IMR-90 (cell line): ENCODE measurements at regions not wholly inside any gene's neighbourhood (a gene's known extent, or its start where the extent isn't known, plus 50 kb on each side); places are given as distances from the start of the nearest gene placed in this dataset.

Experiments used
- ATAC-seq: fragments of 200-7000 bp; cut with Tn5 transposase; 2 replicates; pipeline ENCODE4 v1.9.1; 2020; ENCODE audit warnings: low read depth, mild to moderate bottlenecking, moderate library complexity
- BruUV-seq: library from RNA; stranded (reverse); fragments of 400-500 nt; replicated peaks from 2 replicates; lab custom pipeline; 2021; lab: Mats Ljungman, UMichigan
- CTCF ChIA-PET: fragments of 300-600 bp; formaldehyde crosslinking; extraction: SDS; loops from one replicate; lab custom pipeline; 2021; ENCODE audit warnings: antibody characterized with exemption; lab: Yijun Ruan, JAX
- POLR2A ChIA-PET: fragments of 300-600 bp; sonication (Branson Sonifier 250); formaldehyde crosslinking; loops from one replicate; lab custom pipeline; 2022; ENCODE audit warnings: antibody characterized with exemption; ENCODE audit not compliant: unreplicated experiment; lab: Charles Lee
- DNase-seq: peaks from one replicate; pipeline ENCODE4 v3.0.0; 2013
- H2AFZ ChIP-seq: replicated peaks from 2 replicates; pipeline ENCODE3; 2013; ENCODE audit warnings: low read length, mild to moderate bottlenecking; ENCODE audit not compliant: poor library complexity
- H2AK5ac ChIP-seq: 2 replicates; pipeline ENCODE4 v1.6.1; 2013; ENCODE audit warnings: low read depth, low read length, inconsistent platforms
- H2AK9ac ChIP-seq: replicated peaks from 2 replicates; pipeline ENCODE3; 2013; ENCODE audit warnings: mild to moderate bottlenecking, low read depth, low read length, moderate library complexity; ENCODE audit not compliant: poor library complexity
- H2BK120ac ChIP-seq: 2 replicates; pipeline ENCODE4 v1.6.1; 2013; ENCODE audit warnings: low read depth, low read length, inconsistent platforms
- H2BK15ac ChIP-seq: 3 replicates; pipeline ENCODE4 v1.6.1; 2013; ENCODE audit warnings: low read depth, low read length, inconsistent platforms
- H2BK20ac ChIP-seq: 2 replicates; pipeline ENCODE4 v1.6.1; 2013; ENCODE audit warnings: low read depth, mild to moderate bottlenecking, inconsistent platforms, low read length, moderate library complexity
- H2BK5ac ChIP-seq: 2 replicates; pipeline ENCODE4 v1.6.1; 2013; ENCODE audit warnings: mild to moderate bottlenecking, low read depth, low read length, inconsistent platforms; ENCODE audit not compliant: poor library complexity, severe bottlenecking
- H3K14ac ChIP-seq: replicated peaks from 2 replicates; pipeline ENCODE4 v1.6.1; 2013; ENCODE audit warnings: low read depth, low read length, inconsistent platforms
- H3K18ac ChIP-seq: 2 replicates; pipeline ENCODE4 v1.6.1; 2013; ENCODE audit warnings: low read depth, low read length, control low read depth
- H3K23ac ChIP-seq: 2 replicates; pipeline ENCODE4 v1.6.1; 2013; ENCODE audit warnings: low read depth, low read length, inconsistent platforms
- H3K27ac ChIP-seq: 2 replicates; pipeline ENCODE4 v1.5.1; 2013; ENCODE audit warnings: mild to moderate bottlenecking, control low read depth, low read length; ENCODE audit not compliant: insufficient read depth
- H3K27me3 ChIP-seq: 2 replicates; pipeline ENCODE4 v1.6.1; 2013; ENCODE audit warnings: low read length; ENCODE audit not compliant: control insufficient read depth, insufficient read depth
- H3K36me3 ChIP-seq: 2 replicates; pipeline ENCODE4 v1.6.1; 2013; ENCODE audit warnings: low read length, mixed read lengths; ENCODE audit not compliant: control insufficient read depth, insufficient read depth
- H3K4ac ChIP-seq: 2 replicates; pipeline ENCODE4 v1.6.1; 2013; ENCODE audit warnings: low read depth, low read length, inconsistent platforms
- H3K4me1 ChIP-seq: 2 replicates; pipeline ENCODE4 v1.6.1; 2013; ENCODE audit warnings: low read length, mixed read lengths; ENCODE audit not compliant: control insufficient read depth, insufficient read depth
- H3K4me2 ChIP-seq: 2 replicates; pipeline ENCODE4 v1.6.1; 2013; ENCODE audit warnings: low read depth, mild to moderate bottlenecking, control low read depth, low read length, moderate library complexity
- H3K4me3 ChIP-seq: 2 replicates; pipeline ENCODE4 v1.5.1; 2013; ENCODE audit warnings: low read depth, mild to moderate bottlenecking, control low read depth, low read length, moderate library complexity; ENCODE audit not compliant: insufficient read depth
- H3K56ac ChIP-seq: 2 replicates; pipeline ENCODE4 v1.6.1; 2013; ENCODE audit warnings: low read length, inconsistent platforms; ENCODE audit not compliant: insufficient read depth; ENCODE audit errors: extremely low read depth
- H3K79me1 ChIP-seq, 2 experiments: 2 replicates each; pipeline ENCODE4 v1.6.1; 2013; ENCODE audit warnings: low read length in 2 of 2, inconsistent platforms in 1 of 2, low read depth in 1 of 2
- H3K9ac ChIP-seq: 2 replicates; pipeline ENCODE4 v1.6.1; 2013; ENCODE audit warnings: low read depth, low read length, control low read depth
- H3K9me1 ChIP-seq: 2 replicates; pipeline ENCODE4 v1.6.1; 2013; ENCODE audit warnings: low read length, inconsistent platforms; ENCODE audit not compliant: insufficient read depth
- H3K9me3 ChIP-seq: 2 replicates; pipeline ENCODE4 v1.6.1; 2013; ENCODE audit warnings: low read length; ENCODE audit not compliant: control insufficient read depth, insufficient read depth
- H4K20me1 ChIP-seq: 2 replicates; pipeline ENCODE4 v1.6.1; 2013; ENCODE audit warnings: low read length, inconsistent platforms; ENCODE audit not compliant: insufficient read depth
- H4K5ac ChIP-seq: 2 replicates; pipeline ENCODE4 v1.6.1; 2013; ENCODE audit warnings: mild to moderate bottlenecking, low read depth, low read length, control low read depth
- H4K8ac ChIP-seq, 2 experiments: 2 replicates each; pipeline ENCODE4 v1.6.1; 2013; ENCODE audit warnings: low read depth in 2 of 2, low read length in 2 of 2, control low read depth in 1 of 2, inconsistent platforms in 1 of 2
- H4K91ac ChIP-seq: 2 replicates; pipeline ENCODE4 v1.6.1; 2013; ENCODE audit warnings: low read depth, low read length, inconsistent platforms; ENCODE audit not compliant: insufficient read depth
- RCOR1 ChIP-seq: IDR thresholded peaks from 2 replicates; pipeline ENCODE4 v1.6.1; 2012; ENCODE audit warnings: mild to moderate bottlenecking, low read length, improper control_type of control experiment; ENCODE audit not compliant: insufficient replicate concordance
- dilution Hi-C: fragments of 300-500 bp; cut with HindIII; formaldehyde crosslinking; loops from one replicate; pipeline ENCODE4 v1.14.3; 2018; ENCODE audit warnings: low sequenced_read_pairs; ENCODE audit not compliant: unreplicated experiment
- in situ Hi-C: fragments of 300-500 bp; cut with MboI; formaldehyde crosslinking; loops from 3 replicates; pipeline ENCODE4 v1.14.3; 2019; ENCODE audit warnings: low sequenced_read_pairs, inconsistent platforms, mixed read lengths
- intact Hi-C: fragments of 100-400 bp; cut with micrococcal nuclease; formaldehyde crosslinking; loops from 2 replicates; pipeline ENCODE4 v1.10.0; 2022

- Histone ChIP-seq H3K4me1 (no peaks in the 10 kb centered on the region), H2BK15ac (no peak overlapping the region), H2AK9ac (no peak overlapping the region), H3K27me3 (peaks cover 3% of the 10 kb centered on the region; the same call in 1 of the 2 replicates), H3K27ac (no peak overlapping the region), H3K4me2 (no peak overlapping the region), H3K9me1 (no peaks in the 10 kb centered on the region), H3K9me3 (0 out of 2 replicates have a peak, but pooled peaks cover 2% of the 10 kb centered on the region), H3K4me3 (no peak overlapping the region), H2BK5ac (no peak overlapping the region), H3K23ac (no peak overlapping the region), H3K79me1 (no peaks in the 10 kb centered on the region), H2BK120ac (no peak overlapping the region), H3K14ac (no peak overlapping the region), H4K5ac (no peak overlapping the region), H2BK20ac (no peak overlapping the region), H2AFZ (no peak overlapping the region), H3K56ac (no peak overlapping the region), H3K18ac (no peak overlapping the region), H4K8ac (no peak overlapping the region), H4K20me1 (no peaks in the 10 kb centered on the region), H3K36me3 (no peaks in the 10 kb centered on the region), H3K4ac (no peak overlapping the region), H4K91ac (no peak overlapping the region), H2AK5ac (no peak overlapping the region), H3K9ac (no peak overlapping the region)
- ATAC-seq (no peak), DNase-seq (no peak)
- ChIA-PET CTCF (interaction anchor here (0.6 kb wide), 1 partner anchor 19 kb away, joined by 5 read pairs; no protein-coding TSS in a partner anchor), POLR2A (no interaction called here)
- intact Hi-C loops: no loop called here
- BruUV-seq: no TSS peak
- TF ChIP-seq RCOR1: no peak
- in situ Hi-C loops: no loop called here
- dilution Hi-C loops: no loop called here
These were observed 142.3 kb downstream of the RBM43 start for GRCh38 chr2:151119374-151119773.
